ENCODE measurements at regions not wholly inside any gene's neighbourhood (a gene's known extent, or its start where the extent isn't known, plus 50 kb on each side); places are given as distances from the start of the nearest gene placed in this dataset.
A peak's percentile ranks its signal among the peaks of the same experiment; 100 is the strongest.

DNA sequence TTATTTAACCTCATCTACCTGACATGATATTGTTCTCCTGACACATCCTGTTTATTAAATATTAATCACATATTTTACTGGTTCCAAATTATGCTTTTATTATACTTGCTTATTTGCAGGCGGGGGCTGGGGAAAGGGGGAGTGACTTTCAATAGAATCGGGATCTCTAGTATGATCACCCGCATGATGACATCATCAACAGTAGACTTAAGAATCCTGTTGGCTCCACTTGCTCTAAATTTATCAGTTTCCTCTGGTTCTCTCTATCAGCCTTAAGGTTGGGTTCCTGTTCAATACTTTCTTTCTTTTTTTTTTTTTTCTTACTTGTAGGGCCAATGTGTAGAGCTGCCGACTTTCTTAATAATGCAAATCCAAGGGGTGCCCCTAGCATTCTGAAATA, 317.5 kb downstream of the BCHE start:
- Histone ChIP-seq H2AK5ac (ENCODE audit: low read length) (no peak overlapping the region), H3K79me2 (ENCODE audit: control insufficient read depth, insufficient read depth, low read length) (no peaks in the 10 kb centered on the region), H3K27ac (ENCODE audit: low read depth, low read length) (no peak overlapping the region), H3K27me3 (ENCODE audit: insufficient read depth, low read length, poor library complexity) (no peaks in the 10 kb centered on the region), H3K23ac (ENCODE audit: low read length) (no peak overlapping the region), H3K4ac (ENCODE audit: low read depth, low read length) (no peak overlapping the region), H2BK15ac (replicated peaks; ENCODE audit: low read depth) (no peak overlapping the region), H4K8ac (ENCODE audit: low read depth, low read length) (no peak overlapping the region), H3K4me3 (ENCODE audit: low read length) (no peak overlapping the region), H3K18ac (ENCODE audit: low read length) (no peak overlapping the region), H3K4me1 (ENCODE audit: control insufficient read depth, low read depth, low read length) (no peaks in the 10 kb centered on the region), H3K4me2 (ENCODE audit: low read length) (no peak overlapping the region), H4K5ac (ENCODE audit: low read length) (no peak overlapping the region), H3K56ac (ENCODE audit: low read length) (no peak overlapping the region), H2BK5ac (ENCODE audit: low read length) (no peak overlapping the region), H3K9ac (ENCODE audit: low read length) (no peak overlapping the region), H2BK120ac (ENCODE audit: low read depth, low read length) (no peak overlapping the region), H3K79me1 (ENCODE audit: low read length) (no peaks in the 10 kb centered on the region), H3K36me3 (ENCODE audit: control insufficient read depth, insufficient read depth, low read length) (no peaks in the 10 kb centered on the region)
- DNase-seq = no peak
- WGBS (ENCODE audit: extremely low coverage, insufficient coverage, low lambda C conversion rate) = no CpG with 5 or more reads among the region's 4 CpGs

DNA sequence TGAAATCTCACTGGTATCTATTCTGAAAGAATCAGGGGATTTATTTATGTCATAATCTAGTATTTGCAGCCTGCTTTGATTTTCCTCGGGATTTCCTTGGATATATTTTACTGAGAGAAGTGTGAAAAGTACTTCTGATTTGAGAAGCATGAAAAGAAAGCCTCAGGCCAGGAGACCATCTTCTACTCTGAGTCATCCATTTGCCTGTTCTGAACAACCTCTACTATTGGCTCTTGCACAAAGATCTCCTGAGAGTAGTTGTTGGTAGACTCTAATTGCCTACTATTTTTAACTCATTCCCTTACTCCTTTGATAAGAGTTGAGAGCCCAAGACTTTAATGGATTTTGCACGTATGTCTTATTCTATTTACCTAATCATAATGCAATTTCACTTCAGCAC, 318.9 kb downstream of the BCHE start:
- Histone ChIP-seq H3K27me3 (ENCODE audit: insufficient read depth, low read length, poor library complexity) (no peaks in the 10 kb centered on the region), H3K27ac (ENCODE audit: low read depth, low read length) (no peak overlapping the region)

DNA sequence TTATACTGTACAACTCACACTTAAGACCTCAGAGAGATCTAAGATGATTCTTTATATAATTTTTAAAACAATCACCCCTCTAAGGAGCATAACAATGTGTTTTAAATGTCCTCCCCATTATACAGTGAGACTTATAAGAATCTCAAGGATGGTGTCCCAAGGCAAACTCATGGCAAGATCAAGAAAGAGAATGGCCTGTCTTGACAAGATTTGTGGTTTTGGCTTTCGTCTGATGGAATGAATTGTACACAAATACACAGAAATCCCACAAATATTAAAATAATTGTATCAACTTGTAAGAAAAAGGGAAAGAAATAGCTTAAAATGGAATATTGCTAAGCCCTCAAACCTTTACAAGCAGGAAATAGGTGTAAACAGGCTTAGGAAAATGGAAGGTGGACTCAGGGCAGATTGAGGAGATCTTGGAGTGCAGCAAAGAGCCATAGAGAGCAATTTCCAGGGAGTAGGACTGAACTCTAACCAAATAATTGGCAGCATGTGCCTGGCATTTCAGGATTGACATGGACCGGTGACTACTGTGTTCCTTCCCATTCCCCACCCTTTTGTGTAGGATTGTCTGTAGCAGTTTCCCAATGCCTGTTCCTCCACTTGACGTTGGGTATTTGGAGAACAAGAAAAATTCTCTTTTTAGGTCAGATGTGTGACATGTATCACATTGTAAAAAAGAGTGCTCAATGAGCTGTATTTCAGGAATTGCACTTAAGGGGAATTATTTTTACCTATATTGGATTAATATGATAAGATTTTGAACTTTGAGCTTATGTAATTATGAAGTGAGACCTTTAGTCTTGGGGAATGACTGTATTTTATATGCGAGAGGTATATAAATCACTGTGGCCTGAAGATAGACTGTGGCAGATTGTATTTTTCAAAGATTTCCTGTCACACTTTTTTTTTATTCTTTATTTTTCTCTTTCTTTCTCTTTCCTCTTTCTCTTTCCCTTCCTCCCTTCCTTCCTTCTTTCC, 317.8 kb upstream of the SLITRK3 start:
- Histone ChIP-seq H4K5ac (ENCODE audit: low read length) (no peak overlapping the region), H3K4ac (ENCODE audit: low read depth, low read length) (no peak overlapping the region), H2BK120ac (ENCODE audit: low read depth, low read length) (no peak overlapping the region), H2BK15ac (replicated peaks; ENCODE audit: low read depth) (no peak overlapping the region), H3K18ac (ENCODE audit: low read length) (no peak overlapping the region), H3K79me1 (ENCODE audit: low read length) (no peaks in the 10 kb centered on the region), H3K27me3 (ENCODE audit: insufficient read depth, low read length, poor library complexity) (no peaks in the 10 kb centered on the region), H3K56ac (ENCODE audit: low read length) (no peak overlapping the region), H3K9ac (ENCODE audit: low read length) (no peak overlapping the region), H3K79me2 (ENCODE audit: control insufficient read depth, insufficient read depth, low read length) (no peaks in the 10 kb centered on the region), H3K4me3 (ENCODE audit: low read length) (no peak overlapping the region), H3K36me3 (ENCODE audit: control insufficient read depth, insufficient read depth, low read length) (no peaks in the 10 kb centered on the region), H3K27ac (ENCODE audit: low read depth, low read length) (no peak overlapping the region), H3K23ac (ENCODE audit: low read length) (no peak overlapping the region), H2BK5ac (ENCODE audit: low read length) (no peak overlapping the region), H4K8ac (ENCODE audit: low read depth, low read length) (no peak overlapping the region), H3K4me1 (ENCODE audit: control insufficient read depth, low read depth, low read length) (no peaks in the 10 kb centered on the region), H3K4me2 (ENCODE audit: low read length) (no peak overlapping the region), H2AK5ac (ENCODE audit: low read length) (no peak overlapping the region)
- no peak for DNase-seq
- no CpG with 5 or more reads among the region's 4 CpGs for WGBS (ENCODE audit: extremely low coverage, insufficient coverage, low lambda C conversion rate)

More for the DNA sequence above, 318.9 kb downstream of the BCHE start:
- Histone ChIP-seq H3K56ac (ENCODE audit: low read length) (no peak overlapping the region), H3K36me3 (ENCODE audit: control insufficient read depth, insufficient read depth, low read length) (no peaks in the 10 kb centered on the region), H2AK5ac (ENCODE audit: low read length) (no peak overlapping the region), H2BK5ac (ENCODE audit: low read length) (no peak overlapping the region), H2BK15ac (replicated peaks; ENCODE audit: low read depth) (no peak overlapping the region), H2BK120ac (ENCODE audit: low read depth, low read length) (no peak overlapping the region), H3K4ac (ENCODE audit: low read depth, low read length) (no peak overlapping the region), H3K9ac (ENCODE audit: low read length) (no peak overlapping the region), H4K5ac (ENCODE audit: low read length) (no peak overlapping the region), H4K8ac (ENCODE audit: low read depth, low read length) (no peak overlapping the region), H3K18ac (ENCODE audit: low read length) (no peak overlapping the region), H3K23ac (ENCODE audit: low read length) (no peak overlapping the region), H3K4me1 (ENCODE audit: control insufficient read depth, low read depth, low read length) (no peaks in the 10 kb centered on the region), H3K79me1 (ENCODE audit: low read length) (no peaks in the 10 kb centered on the region), H3K4me3 (ENCODE audit: low read length) (no peak overlapping the region), H3K4me2 (ENCODE audit: low read length) (no peak overlapping the region), H3K79me2 (ENCODE audit: control insufficient read depth, insufficient read depth, low read length) (no peaks in the 10 kb centered on the region)
- no CpG with 5 or more reads among the region's 2 CpGs for WGBS (ENCODE audit: extremely low coverage, insufficient coverage, low lambda C conversion rate)
- DNase-seq = peak; percentile 9

DNA sequence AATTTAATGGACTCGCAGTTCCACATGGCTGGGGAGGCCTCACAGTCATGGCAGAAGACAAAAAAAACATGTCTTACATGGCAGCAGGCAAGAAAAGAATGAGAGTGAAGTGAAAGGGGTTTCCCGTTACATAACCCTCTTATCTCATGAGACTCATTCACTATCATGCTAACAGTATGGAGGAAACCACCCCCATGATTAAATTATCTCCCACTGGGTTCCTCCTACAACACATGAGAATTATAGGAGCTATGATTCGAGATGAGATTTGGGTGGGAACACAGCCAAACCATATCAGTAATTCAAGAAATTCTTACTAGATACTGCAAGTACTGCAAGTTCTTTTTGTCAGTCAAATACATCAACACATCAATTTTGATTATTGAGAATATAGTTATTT, 311.4 kb upstream of the SLITRK3 start:
- H3K56ac ChIP-seq (ENCODE audit: low read length) = no peak overlapping the region
- no peak overlapping the region for H3K18ac ChIP-seq (ENCODE audit: low read length)
- no peaks in the 10 kb centered on the region for H3K27me3 ChIP-seq (ENCODE audit: insufficient read depth, low read length, poor library complexity)
- H4K8ac ChIP-seq (ENCODE audit: low read depth, low read length) = no peak overlapping the region
- no peaks in the 10 kb centered on the region for H3K4me1 ChIP-seq (ENCODE audit: control insufficient read depth, low read depth, low read length)
- H2BK5ac ChIP-seq (ENCODE audit: low read length) = no peak overlapping the region
- H3K4me2 ChIP-seq (ENCODE audit: low read length) = no peak overlapping the region
- H3K27ac ChIP-seq (ENCODE audit: low read depth, low read length) = no peak overlapping the region
- H3K9ac ChIP-seq (ENCODE audit: low read length) = no peak overlapping the region
- H3K4me3 ChIP-seq (ENCODE audit: low read length) = no peak overlapping the region
- H2BK15ac ChIP-seq (replicated peaks; ENCODE audit: low read depth) = no peak overlapping the region
- H4K5ac ChIP-seq (ENCODE audit: low read length) = no peak overlapping the region
- H3K79me2 ChIP-seq (ENCODE audit: control insufficient read depth, insufficient read depth, low read length) = no peaks in the 10 kb centered on the region
- H3K36me3 ChIP-seq (ENCODE audit: control insufficient read depth, insufficient read depth, low read length) = no peaks in the 10 kb centered on the region
- H3K23ac ChIP-seq (ENCODE audit: low read length) = no peak overlapping the region
- H2BK120ac ChIP-seq (ENCODE audit: low read depth, low read length) = no peak overlapping the region
- no peak overlapping the region for H2AK5ac ChIP-seq (ENCODE audit: low read length)
- H3K79me1 ChIP-seq (ENCODE audit: low read length) = no peaks in the 10 kb centered on the region
- no CpG with 5 or more reads among the region's 3 CpGs for WGBS (ENCODE audit: extremely low coverage, insufficient coverage, low lambda C conversion rate)
- H3K4ac ChIP-seq (ENCODE audit: low read depth, low read length) = no peak overlapping the region
- no peak for DNase-seq

DNA sequence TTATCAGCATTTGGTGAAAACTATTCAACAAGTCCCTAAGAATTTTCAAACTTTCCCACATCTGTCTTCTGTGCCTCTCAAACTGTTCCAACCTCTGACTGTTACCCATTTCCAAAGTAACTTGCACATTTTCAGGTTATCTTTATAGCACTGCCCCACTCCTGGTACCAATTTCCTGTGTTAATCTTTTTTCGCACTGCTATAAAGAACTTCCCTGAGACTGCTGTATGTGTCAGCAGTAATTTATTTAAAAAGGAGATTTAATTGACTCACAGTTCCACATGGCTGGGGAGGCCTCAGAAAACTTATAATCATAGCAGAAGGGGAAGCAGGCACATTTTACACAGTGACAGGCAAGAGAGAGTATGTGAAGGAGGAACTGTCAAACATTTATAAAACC, 310.9 kb upstream of the SLITRK3 start:
- H2BK5ac ChIP-seq (ENCODE audit: low read length) = no peak overlapping the region
- H3K27ac ChIP-seq (ENCODE audit: low read depth, low read length) = no peak overlapping the region
- DNase-seq = no peak
- H3K9ac ChIP-seq (ENCODE audit: low read length) = no peak overlapping the region
- H2BK120ac ChIP-seq (ENCODE audit: low read depth, low read length) = no peak overlapping the region
- no peaks in the 10 kb centered on the region for H3K36me3 ChIP-seq (ENCODE audit: control insufficient read depth, insufficient read depth, low read length)
- H3K4me1 ChIP-seq (ENCODE audit: control insufficient read depth, low read depth, low read length) = no peaks in the 10 kb centered on the region
- no peak overlapping the region for H3K4me3 ChIP-seq (ENCODE audit: low read length)
- no peak overlapping the region for H4K5ac ChIP-seq (ENCODE audit: low read length)
- no peaks in the 10 kb centered on the region for H3K27me3 ChIP-seq (ENCODE audit: insufficient read depth, low read length, poor library complexity)
- no peak overlapping the region for H2AK5ac ChIP-seq (ENCODE audit: low read length)
- H2BK15ac ChIP-seq (replicated peaks; ENCODE audit: low read depth) = no peak overlapping the region
- H3K4ac ChIP-seq (ENCODE audit: low read depth, low read length) = no peak overlapping the region
- H3K23ac ChIP-seq (ENCODE audit: low read length) = no peak overlapping the region
- no peak overlapping the region for H3K18ac ChIP-seq (ENCODE audit: low read length)
- no peak overlapping the region for H4K8ac ChIP-seq (ENCODE audit: low read depth, low read length)
- no peaks in the 10 kb centered on the region for H3K79me1 ChIP-seq (ENCODE audit: low read length)
- H3K56ac ChIP-seq (ENCODE audit: low read length) = no peak overlapping the region
- H3K79me2 ChIP-seq (ENCODE audit: control insufficient read depth, insufficient read depth, low read length) = no peaks in the 10 kb centered on the region
- WGBS (ENCODE audit: extremely low coverage, insufficient coverage, low lambda C conversion rate) = no CpG with 5 or more reads among the region's 1 CpG
- H3K4me2 ChIP-seq (ENCODE audit: low read length) = no peak overlapping the region

DNA sequence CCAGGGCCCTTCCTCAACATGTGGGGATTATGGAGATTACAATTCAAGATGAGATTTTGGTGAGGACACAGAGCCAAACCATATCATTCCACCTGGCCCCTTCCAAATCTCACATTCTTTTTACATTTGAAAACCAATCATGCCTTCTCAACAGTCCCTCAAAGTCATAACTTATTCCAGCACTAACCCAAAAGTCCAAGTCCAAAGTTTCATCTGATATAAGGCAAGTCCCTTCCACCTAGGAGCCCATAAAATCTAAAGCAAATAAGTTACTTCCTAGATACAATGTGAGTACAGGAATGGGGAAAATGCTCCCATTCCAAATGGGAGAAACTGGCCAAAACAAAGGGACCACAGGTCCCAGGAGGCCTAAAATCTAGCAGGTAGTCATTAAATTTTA, 309.5 kb upstream of the SLITRK3 start:
- no peak overlapping the region for H4K8ac ChIP-seq (ENCODE audit: low read depth, low read length)
- no peak overlapping the region for H4K5ac ChIP-seq (ENCODE audit: low read length)
- no peak overlapping the region for H3K4me3 ChIP-seq (ENCODE audit: low read length)
- no peak overlapping the region for H2BK120ac ChIP-seq (ENCODE audit: low read depth, low read length)
- no peak overlapping the region for H3K23ac ChIP-seq (ENCODE audit: low read length)
- H3K4ac ChIP-seq (ENCODE audit: low read depth, low read length) = no peak overlapping the region
- no peak overlapping the region for H3K56ac ChIP-seq (ENCODE audit: low read length)
- no peak overlapping the region for H2BK15ac ChIP-seq (replicated peaks; ENCODE audit: low read depth)
- H2AK5ac ChIP-seq (ENCODE audit: low read length) = no peak overlapping the region
- H2BK5ac ChIP-seq (ENCODE audit: low read length) = no peak overlapping the region
- no peaks in the 10 kb centered on the region for H3K36me3 ChIP-seq (ENCODE audit: control insufficient read depth, insufficient read depth, low read length)
- H3K9ac ChIP-seq (ENCODE audit: low read length) = no peak overlapping the region
- no peak for DNase-seq
- H3K79me1 ChIP-seq (ENCODE audit: low read length) = no peaks in the 10 kb centered on the region
- H3K79me2 ChIP-seq (ENCODE audit: control insufficient read depth, insufficient read depth, low read length) = no peaks in the 10 kb centered on the region
- no peak overlapping the region for H3K18ac ChIP-seq (ENCODE audit: low read length)
- no peak overlapping the region for H3K27ac ChIP-seq (ENCODE audit: low read depth, low read length)
- no peak overlapping the region for H3K4me2 ChIP-seq (ENCODE audit: low read length)
- H3K4me1 ChIP-seq (ENCODE audit: control insufficient read depth, low read depth, low read length) = no peaks in the 10 kb centered on the region
- no peaks in the 10 kb centered on the region for H3K27me3 ChIP-seq (ENCODE audit: insufficient read depth, low read length, poor library complexity)

All from mesendoderm (in vitro differentiated cells).